COR-L47 (cell line): ENCODE measurements at regions not wholly inside any gene's neighbourhood (a gene's known extent, or its start where the extent isn't known, plus 50 kb on each side); places are given as distances from the start of the nearest gene placed in this dataset.

Experiments
- DNase-seq: peaks from one replicate; lab custom pipeline; 2025; lab: John Stamatoyannopoulos, UW

DNA sequence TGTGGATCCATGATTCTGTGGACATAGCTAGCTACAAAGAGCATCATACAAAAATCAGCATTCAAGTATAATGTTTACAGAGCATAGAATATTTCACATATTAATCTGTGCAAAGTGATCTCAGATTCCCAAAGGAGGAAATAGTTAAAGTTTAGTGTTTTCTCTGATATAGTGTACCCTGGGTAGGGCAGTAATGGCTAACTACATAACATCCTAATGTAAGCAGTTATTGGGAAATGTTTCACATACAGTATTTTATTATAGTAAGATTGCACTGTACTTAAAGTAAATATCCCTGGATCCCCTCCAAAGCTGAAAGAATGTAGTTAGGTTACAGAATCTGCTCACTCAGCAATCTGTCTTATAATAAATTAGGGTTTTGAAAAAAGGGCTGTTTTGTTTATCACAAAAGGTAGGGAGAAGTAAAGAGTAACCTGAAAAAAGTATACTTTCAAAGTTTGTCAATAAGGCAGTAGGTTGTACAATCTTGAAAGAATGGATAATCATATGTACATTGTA lies 52.5 kb upstream of the SMARCA2 start:
- no peak for DNase-seq

DNA sequence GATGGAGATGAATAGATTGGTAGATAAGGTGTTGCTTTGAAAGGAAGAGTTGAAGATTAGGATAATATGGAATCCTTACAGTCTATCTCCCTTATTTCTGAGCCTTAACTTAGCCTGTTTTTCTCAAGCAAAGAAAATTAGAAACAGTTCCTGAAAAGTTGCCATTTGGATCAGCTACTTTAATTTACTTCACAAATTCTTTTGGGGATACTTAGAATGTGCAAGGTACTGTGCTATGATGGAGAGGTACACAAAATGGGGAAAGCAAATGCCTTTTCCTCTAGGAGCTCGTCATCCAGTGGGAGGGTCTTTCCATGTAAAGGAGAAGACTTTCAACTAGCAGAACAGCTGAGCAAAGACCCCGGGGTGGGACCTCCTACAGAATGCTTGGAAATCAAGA lies 51.1 kb upstream of the SMARCA2 start:
- DNase-seq: no peak
